HEK293 (cell line): ENCODE measurements at regions not wholly inside any gene's neighbourhood (a gene's known extent, or its start where the extent isn't known, plus 50 kb on each side); places are given as distances from the start of the nearest gene placed in this dataset.

Experiments used
- CTCF ChIA-PET: fragments of 350-600 bp; formaldehyde crosslinking; extraction: SDS; loops from one replicate; lab custom pipeline; 2021; ENCODE audit warnings: antibody characterized with exemption; lab: Yijun Ruan, JAX
- POLR2A ChIA-PET: fragments of 300-600 bp; formaldehyde crosslinking; extraction: SDS; loops from one replicate; lab custom pipeline; 2020; ENCODE audit warnings: antibody characterized with exemption, inconsistent platforms; lab: Yijun Ruan, JAX
- H3K27ac ChIP-seq: fragments of 200-500 bp; sonication (Bioruptor generic); 2 replicates; pipeline ENCODE4 v1.5.1; 2014; ENCODE audit warnings: low read depth, low read length, control low read depth, inconsistent platforms; ENCODE audit errors: extremely low read depth
- H3K36me3 ChIP-seq, 2 experiments: fragments of 200-500 bp in 1 of 2; sonication (Bioruptor generic) in 1 of 2; 1 replicate in 1 of 2; 2 replicates in 1 of 2; pipeline ENCODE4 v1.5.1; 2014 to 2017; ENCODE audit warnings: inconsistent platforms in 2 of 2, low read length in 2 of 2; ENCODE audit not compliant: control insufficient read depth in 2 of 2, insufficient read depth in 1 of 2
- H3K4me1 ChIP-seq: fragments of 200-500 bp; sonication (Bioruptor generic); 2 replicates; pipeline ENCODE4 v1.5.1; 2014; ENCODE audit warnings: mild to moderate bottlenecking, low read length, inconsistent platforms; ENCODE audit not compliant: control insufficient read depth, insufficient read depth
- H3K4me3 ChIP-seq: 2 replicates; pipeline ENCODE4 v1.5.1; 2011; ENCODE audit warnings: low read depth, mild to moderate bottlenecking, control low read depth, low read length, moderate library complexity
- H3K9me3 ChIP-seq: fragments of 200-500 bp; sonication (Bioruptor generic); 2 replicates; pipeline ENCODE4 v1.5.1; 2014; ENCODE audit warnings: low read depth, low read length, inconsistent platforms; ENCODE audit not compliant: control insufficient read depth, insufficient read depth
- BCL11A ChIP-seq: fragments of 450-650 bp; formaldehyde crosslinking; IDR thresholded peaks from 2 replicates; pipeline ENCODE4 v1.5.1; 2016; ENCODE audit warnings: low read depth, missing biosample characterization, missing genetic modification characterization
- SALL2 ChIP-seq: fragments of 450-650 bp; formaldehyde crosslinking; IDR thresholded peaks from 2 replicates; pipeline ENCODE4 v1.5.0; 2017; ENCODE audit warnings: missing biosample characterization, mild to moderate bottlenecking, missing genetic modification characterization, borderline replicate concordance
- SP3 ChIP-seq: fragments of 450-650 bp; formaldehyde crosslinking; IDR thresholded peaks from 2 replicates; pipeline ENCODE4 v1.5.1; 2016; ENCODE audit warnings: missing biosample characterization, missing genetic modification characterization
- ZNF146 ChIP-seq: fragments of 450-650 bp; formaldehyde crosslinking; IDR thresholded peaks from 2 replicates; pipeline ENCODE4 v1.5.1; 2016; ENCODE audit warnings: missing biosample characterization, missing genetic modification characterization
- ZNF175 ChIP-seq: fragments of 450-650 bp; formaldehyde crosslinking; IDR thresholded peaks from 2 replicates; pipeline ENCODE4 v1.5.1; 2016; ENCODE audit warnings: missing biosample characterization, missing genetic modification characterization
- ZNF19 ChIP-seq: fragments of 450-650 bp; formaldehyde crosslinking; IDR thresholded peaks from 2 replicates; pipeline ENCODE4; 2016; ENCODE audit warnings: missing biosample characterization, missing genetic modification characterization, low read depth
- ZNF302 ChIP-seq: fragments of 450-650 bp; formaldehyde crosslinking; IDR thresholded peaks from 2 replicates; pipeline ENCODE4 v1.5.1; 2016; ENCODE audit warnings: missing biosample characterization, missing genetic modification characterization, low read depth
- ZNF341 ChIP-seq: fragments of 450-650 bp; formaldehyde crosslinking; IDR thresholded peaks from 2 replicates; pipeline ENCODE4; 2016; ENCODE audit warnings: low read depth, missing biosample characterization, missing genetic modification characterization
- ZNF354C ChIP-seq: fragments of 450-650 bp; formaldehyde crosslinking; IDR thresholded peaks from 2 replicates; pipeline ENCODE4 v1.5.1; 2016; ENCODE audit warnings: missing biosample characterization, missing genetic modification characterization, low read depth, borderline replicate concordance
- ZNF501 ChIP-seq: fragments of 450-650 bp; formaldehyde crosslinking; IDR thresholded peaks from 2 replicates; pipeline ENCODE4 v1.5.1; 2016; ENCODE audit warnings: missing biosample characterization, missing genetic modification characterization
- ZNF600 ChIP-seq: fragments of 450-650 bp; formaldehyde crosslinking; IDR thresholded peaks from 2 replicates; pipeline ENCODE4 v1.5.1; 2016; ENCODE audit warnings: missing biosample characterization, missing genetic modification characterization
- ZNF610 ChIP-seq: fragments of 450-650 bp; formaldehyde crosslinking; IDR thresholded peaks from 2 replicates; pipeline ENCODE4 v1.5.1; 2016; ENCODE audit warnings: missing biosample characterization, missing genetic modification characterization, borderline replicate concordance
- ZNF621 ChIP-seq: fragments of 450-650 bp; formaldehyde crosslinking; IDR thresholded peaks from 2 replicates; pipeline ENCODE4 v1.5.1; 2017; ENCODE audit warnings: missing biosample characterization, missing genetic modification characterization
- TF ChIP-seq, protein P1 (sequence below): fragments of 450-650 bp; formaldehyde crosslinking; IDR thresholded peaks from 2 replicates; pipeline ENCODE4 v1.5.1; 2016; ENCODE audit warnings: missing biosample characterization, missing genetic modification characterization, low read depth
- TF ChIP-seq, protein P2 (sequence below): fragments of 450-650 bp; formaldehyde crosslinking; IDR thresholded peaks from 2 replicates; pipeline ENCODE4 v1.5.1; 2016; ENCODE audit warnings: missing biosample characterization, missing genetic modification characterization, borderline replicate concordance
- TF ChIP-seq, protein P3 (sequence below): fragments of 450-650 bp; formaldehyde crosslinking; IDR thresholded peaks from 2 replicates; pipeline ENCODE4 v1.5.1; 2017; ENCODE audit warnings: missing biosample characterization, missing genetic modification characterization
- TF ChIP-seq, protein P4 (sequence below): fragments of 450-650 bp; IDR thresholded peaks from 2 replicates; pipeline ENCODE4 v1.5.1; 2018; ENCODE audit warnings: missing biosample characterization, missing genetic modification characterization
- TF ChIP-seq, protein P5 (sequence below): fragments of 450-650 bp; formaldehyde crosslinking; IDR thresholded peaks from 2 replicates; pipeline ENCODE4 v1.5.1; 2016; ENCODE audit warnings: missing biosample characterization, missing genetic modification characterization, borderline replicate concordance
- TF ChIP-seq, protein P6 (sequence below): fragments of 450-650 bp; formaldehyde crosslinking; IDR thresholded peaks from 2 replicates; pipeline ENCODE4 v1.5.1; 2016; ENCODE audit warnings: missing biosample characterization, missing genetic modification characterization

DNA sequence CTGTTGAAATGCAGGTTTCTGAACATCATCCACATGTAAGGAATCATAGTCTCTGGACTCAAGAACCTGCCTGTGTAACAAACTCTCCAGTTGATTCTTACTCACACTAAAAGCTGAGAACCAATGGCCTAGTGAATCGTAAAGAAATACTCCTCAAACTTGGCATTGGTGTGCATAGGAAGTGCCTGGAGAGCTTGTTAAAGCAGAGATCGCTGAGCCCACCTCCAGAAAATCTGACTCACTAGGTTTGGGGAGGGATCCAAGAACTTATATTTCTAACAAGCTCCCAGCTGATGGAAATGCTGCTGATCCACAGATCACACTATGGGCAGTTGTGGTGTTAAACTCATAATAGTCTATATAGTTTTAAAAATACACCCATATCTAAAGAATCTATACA lies 55.8 kb upstream of the LMCD1 start:
- POLR2A ChIA-PET, result no interaction called here
- peaks cover 7% of the 10 kb centered on the region; the same call in 1 of the 2 replicates for H3K4me1 ChIP-seq
- no peak for TF ChIP-seq ZNF621 (tag by site-specific recombination)
- TF ChIP-seq SALL2, result no peak
- TF ChIP-seq BCL11A, result no peak
- TF ChIP-seq ZNF600, result no peak
- TF ChIP-seq, protein P1, sequence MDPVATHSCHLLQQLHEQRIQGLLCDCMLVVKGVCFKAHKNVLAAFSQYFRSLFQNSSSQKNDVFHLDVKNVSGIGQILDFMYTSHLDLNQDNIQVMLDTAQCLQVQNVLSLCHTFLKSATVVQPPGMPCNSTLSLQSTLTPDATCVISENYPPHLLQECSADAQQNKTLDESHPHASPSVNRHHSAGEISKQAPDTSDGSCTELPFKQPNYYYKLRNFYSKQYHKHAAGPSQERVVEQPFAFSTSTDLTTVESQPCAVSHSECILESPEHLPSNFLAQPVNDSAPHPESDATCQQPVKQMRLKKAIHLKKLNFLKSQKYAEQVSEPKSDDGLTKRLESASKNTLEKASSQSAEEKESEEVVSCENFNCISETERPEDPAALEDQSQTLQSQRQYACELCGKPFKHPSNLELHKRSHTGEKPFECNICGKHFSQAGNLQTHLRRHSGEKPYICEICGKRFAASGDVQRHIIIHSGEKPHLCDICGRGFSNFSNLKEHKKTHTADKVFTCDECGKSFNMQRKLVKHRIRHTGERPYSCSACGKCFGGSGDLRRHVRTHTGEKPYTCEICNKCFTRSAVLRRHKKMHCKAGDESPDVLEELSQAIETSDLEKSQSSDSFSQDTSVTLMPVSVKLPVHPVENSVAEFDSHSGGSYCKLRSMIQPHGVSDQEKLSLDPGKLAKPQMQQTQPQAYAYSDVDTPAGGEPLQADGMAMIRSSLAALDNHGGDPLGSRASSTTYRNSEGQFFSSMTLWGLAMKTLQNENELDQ (tag by site-specific recombination), result no peak
- TF ChIP-seq, protein P2, sequence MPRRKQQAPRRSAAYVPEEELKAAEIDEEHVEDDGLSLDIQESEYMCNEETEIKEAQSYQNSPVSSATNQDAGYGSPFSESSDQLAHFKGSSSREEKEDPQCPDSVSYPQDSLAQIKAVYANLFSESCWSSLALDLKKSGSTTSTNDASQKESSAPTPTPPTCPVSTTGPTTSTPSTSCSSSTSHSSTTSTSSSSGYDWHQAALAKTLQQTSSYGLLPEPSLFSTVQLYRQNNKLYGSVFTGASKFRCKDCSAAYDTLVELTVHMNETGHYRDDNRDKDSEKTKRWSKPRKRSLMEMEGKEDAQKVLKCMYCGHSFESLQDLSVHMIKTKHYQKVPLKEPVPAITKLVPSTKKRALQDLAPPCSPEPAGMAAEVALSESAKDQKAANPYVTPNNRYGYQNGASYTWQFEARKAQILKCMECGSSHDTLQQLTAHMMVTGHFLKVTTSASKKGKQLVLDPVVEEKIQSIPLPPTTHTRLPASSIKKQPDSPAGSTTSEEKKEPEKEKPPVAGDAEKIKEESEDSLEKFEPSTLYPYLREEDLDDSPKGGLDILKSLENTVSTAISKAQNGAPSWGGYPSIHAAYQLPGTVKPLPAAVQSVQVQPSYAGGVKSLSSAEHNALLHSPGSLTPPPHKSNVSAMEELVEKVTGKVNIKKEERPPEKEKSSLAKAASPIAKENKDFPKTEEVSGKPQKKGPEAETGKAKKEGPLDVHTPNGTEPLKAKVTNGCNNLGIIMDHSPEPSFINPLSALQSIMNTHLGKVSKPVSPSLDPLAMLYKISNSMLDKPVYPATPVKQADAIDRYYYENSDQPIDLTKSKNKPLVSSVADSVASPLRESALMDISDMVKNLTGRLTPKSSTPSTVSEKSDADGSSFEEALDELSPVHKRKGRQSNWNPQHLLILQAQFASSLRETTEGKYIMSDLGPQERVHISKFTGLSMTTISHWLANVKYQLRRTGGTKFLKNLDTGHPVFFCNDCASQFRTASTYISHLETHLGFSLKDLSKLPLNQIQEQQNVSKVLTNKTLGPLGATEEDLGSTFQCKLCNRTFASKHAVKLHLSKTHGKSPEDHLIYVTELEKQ (tag by site-specific recombination), result no peak
- TF ChIP-seq ZNF175 (tag by site-specific recombination), result no peak
- no peak for TF ChIP-seq ZNF341
- TF ChIP-seq ZNF610 (tag by site-specific recombination), result no peak
- TF ChIP-seq, protein P3, sequence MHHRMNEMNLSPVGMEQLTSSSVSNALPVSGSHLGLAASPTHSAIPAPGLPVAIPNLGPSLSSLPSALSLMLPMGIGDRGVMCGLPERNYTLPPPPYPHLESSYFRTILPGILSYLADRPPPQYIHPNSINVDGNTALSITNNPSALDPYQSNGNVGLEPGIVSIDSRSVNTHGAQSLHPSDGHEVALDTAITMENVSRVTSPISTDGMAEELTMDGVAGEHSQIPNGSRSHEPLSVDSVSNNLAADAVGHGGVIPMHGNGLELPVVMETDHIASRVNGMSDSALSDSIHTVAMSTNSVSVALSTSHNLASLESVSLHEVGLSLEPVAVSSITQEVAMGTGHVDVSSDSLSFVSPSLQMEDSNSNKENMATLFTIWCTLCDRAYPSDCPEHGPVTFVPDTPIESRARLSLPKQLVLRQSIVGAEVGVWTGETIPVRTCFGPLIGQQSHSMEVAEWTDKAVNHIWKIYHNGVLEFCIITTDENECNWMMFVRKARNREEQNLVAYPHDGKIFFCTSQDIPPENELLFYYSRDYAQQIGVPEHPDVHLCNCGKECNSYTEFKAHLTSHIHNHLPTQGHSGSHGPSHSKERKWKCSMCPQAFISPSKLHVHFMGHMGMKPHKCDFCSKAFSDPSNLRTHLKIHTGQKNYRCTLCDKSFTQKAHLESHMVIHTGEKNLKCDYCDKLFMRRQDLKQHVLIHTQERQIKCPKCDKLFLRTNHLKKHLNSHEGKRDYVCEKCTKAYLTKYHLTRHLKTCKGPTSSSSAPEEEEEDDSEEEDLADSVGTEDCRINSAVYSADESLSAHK (tag by site-specific recombination), result no peak
- TF ChIP-seq ZNF146 (tag by site-specific recombination), result no peak
- TF ChIP-seq SP3 (tag by site-specific recombination), result no peak
- TF ChIP-seq, protein P4, sequence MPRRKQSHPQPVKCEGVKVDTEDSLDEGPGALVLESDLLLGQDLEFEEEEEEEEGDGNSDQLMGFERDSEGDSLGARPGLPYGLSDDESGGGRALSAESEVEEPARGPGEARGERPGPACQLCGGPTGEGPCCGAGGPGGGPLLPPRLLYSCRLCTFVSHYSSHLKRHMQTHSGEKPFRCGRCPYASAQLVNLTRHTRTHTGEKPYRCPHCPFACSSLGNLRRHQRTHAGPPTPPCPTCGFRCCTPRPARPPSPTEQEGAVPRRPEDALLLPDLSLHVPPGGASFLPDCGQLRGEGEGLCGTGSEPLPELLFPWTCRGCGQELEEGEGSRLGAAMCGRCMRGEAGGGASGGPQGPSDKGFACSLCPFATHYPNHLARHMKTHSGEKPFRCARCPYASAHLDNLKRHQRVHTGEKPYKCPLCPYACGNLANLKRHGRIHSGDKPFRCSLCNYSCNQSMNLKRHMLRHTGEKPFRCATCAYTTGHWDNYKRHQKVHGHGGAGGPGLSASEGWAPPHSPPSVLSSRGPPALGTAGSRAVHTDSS (tag by site-specific recombination), result no peak
- TF ChIP-seq ZNF354C (tag by site-specific recombination), result no peak
- TF ChIP-seq ZNF302 (tag by site-specific recombination), result no peak
- no peak for TF ChIP-seq ZNF19 (tag by site-specific recombination)
- TF ChIP-seq, protein P5, sequence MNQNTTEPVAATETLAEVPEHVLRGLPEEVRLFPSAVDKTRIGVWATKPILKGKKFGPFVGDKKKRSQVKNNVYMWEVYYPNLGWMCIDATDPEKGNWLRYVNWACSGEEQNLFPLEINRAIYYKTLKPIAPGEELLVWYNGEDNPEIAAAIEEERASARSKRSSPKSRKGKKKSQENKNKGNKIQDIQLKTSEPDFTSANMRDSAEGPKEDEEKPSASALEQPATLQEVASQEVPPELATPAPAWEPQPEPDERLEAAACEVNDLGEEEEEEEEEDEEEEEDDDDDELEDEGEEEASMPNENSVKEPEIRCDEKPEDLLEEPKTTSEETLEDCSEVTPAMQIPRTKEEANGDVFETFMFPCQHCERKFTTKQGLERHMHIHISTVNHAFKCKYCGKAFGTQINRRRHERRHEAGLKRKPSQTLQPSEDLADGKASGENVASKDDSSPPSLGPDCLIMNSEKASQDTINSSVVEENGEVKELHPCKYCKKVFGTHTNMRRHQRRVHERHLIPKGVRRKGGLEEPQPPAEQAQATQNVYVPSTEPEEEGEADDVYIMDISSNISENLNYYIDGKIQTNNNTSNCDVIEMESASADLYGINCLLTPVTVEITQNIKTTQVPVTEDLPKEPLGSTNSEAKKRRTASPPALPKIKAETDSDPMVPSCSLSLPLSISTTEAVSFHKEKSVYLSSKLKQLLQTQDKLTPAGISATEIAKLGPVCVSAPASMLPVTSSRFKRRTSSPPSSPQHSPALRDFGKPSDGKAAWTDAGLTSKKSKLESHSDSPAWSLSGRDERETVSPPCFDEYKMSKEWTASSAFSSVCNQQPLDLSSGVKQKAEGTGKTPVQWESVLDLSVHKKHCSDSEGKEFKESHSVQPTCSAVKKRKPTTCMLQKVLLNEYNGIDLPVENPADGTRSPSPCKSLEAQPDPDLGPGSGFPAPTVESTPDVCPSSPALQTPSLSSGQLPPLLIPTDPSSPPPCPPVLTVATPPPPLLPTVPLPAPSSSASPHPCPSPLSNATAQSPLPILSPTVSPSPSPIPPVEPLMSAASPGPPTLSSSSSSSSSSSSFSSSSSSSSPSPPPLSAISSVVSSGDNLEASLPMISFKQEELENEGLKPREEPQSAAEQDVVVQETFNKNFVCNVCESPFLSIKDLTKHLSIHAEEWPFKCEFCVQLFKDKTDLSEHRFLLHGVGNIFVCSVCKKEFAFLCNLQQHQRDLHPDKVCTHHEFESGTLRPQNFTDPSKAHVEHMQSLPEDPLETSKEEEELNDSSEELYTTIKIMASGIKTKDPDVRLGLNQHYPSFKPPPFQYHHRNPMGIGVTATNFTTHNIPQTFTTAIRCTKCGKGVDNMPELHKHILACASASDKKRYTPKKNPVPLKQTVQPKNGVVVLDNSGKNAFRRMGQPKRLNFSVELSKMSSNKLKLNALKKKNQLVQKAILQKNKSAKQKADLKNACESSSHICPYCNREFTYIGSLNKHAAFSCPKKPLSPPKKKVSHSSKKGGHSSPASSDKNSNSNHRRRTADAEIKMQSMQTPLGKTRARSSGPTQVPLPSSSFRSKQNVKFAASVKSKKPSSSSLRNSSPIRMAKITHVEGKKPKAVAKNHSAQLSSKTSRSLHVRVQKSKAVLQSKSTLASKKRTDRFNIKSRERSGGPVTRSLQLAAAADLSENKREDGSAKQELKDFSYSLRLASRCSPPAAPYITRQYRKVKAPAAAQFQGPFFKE (tag by site-specific recombination), result no peak
- TF ChIP-seq, protein P6, sequence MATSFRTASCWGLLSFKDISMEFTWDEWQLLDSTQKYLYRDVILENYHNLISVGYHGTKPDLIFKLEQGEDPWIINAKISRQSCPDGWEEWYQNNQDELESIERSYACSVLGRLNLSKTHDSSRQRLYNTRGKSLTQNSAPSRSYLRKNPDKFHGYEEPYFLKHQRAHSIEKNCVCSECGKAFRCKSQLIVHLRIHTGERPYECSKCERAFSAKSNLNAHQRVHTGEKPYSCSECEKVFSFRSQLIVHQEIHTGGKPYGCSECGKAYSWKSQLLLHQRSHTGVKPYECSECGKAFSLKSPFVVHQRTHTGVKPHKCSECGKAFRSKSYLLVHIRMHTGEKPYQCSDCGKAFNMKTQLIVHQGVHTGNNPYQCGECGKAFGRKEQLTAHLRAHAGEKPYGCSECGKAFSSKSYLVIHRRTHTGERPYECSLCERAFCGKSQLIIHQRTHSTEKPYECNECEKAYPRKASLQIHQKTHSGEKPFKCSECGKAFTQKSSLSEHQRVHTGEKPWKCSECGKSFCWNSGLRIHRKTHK, result no peak
- no peak for TF ChIP-seq ZNF501 (tag by site-specific recombination)

More for the DNA sequence above, 55.8 kb upstream of the LMCD1 start:
- Histone ChIP-seq H3K36me3 (no peaks in the 10 kb centered on the region), H3K27ac (no peak overlapping the region), H3K4me3 (no peak overlapping the region), H3K9me3 (no peaks in the 10 kb centered on the region)
- CTCF ChIA-PET, result interaction anchor here (0.5 to 1.1 kb wide), 3 partner anchors 10 to 177 kb away, joined by 3 to 5 read pairs (median 3); no protein-coding TSS in a partner anchor
